ENCODE measurements at regions not wholly inside any gene's neighbourhood (a gene's known extent, or its start where the extent isn't known, plus 50 kb on each side); places are given as distances from the start of the nearest gene placed in this dataset.

- no peaks in the 10 kb centered on the region for H3K4me1 ChIP-seq
- no peak for DNase-seq
- intact Hi-C loops (cut with DNase I) = no loop called here
- no peak overlapping the region for H3K27ac ChIP-seq
- no peaks in the 10 kb centered on the region for H3K36me3 ChIP-seq
- no peaks in the 10 kb centered on the region for H3K9me3 ChIP-seq
- H3K27me3 ChIP-seq (ENCODE audit: low read depth) = no peaks in the 10 kb centered on the region
- TF ChIP-seq CTCF (IDR thresholded peaks at IDR 0.05) = no peak
- no peak overlapping the region for H3K4me3 ChIP-seq
- ATAC-seq = no peak
These were observed 50.3 kb upstream of the ARHGEF9 start for GRCh38 chrX:63835361-63835760.
